ENCODE measurements at regions not wholly inside any gene's neighbourhood (a gene's known extent, or its start where the extent isn't known, plus 50 kb on each side); places are given as distances from the start of the nearest gene placed in this dataset.

DNA sequence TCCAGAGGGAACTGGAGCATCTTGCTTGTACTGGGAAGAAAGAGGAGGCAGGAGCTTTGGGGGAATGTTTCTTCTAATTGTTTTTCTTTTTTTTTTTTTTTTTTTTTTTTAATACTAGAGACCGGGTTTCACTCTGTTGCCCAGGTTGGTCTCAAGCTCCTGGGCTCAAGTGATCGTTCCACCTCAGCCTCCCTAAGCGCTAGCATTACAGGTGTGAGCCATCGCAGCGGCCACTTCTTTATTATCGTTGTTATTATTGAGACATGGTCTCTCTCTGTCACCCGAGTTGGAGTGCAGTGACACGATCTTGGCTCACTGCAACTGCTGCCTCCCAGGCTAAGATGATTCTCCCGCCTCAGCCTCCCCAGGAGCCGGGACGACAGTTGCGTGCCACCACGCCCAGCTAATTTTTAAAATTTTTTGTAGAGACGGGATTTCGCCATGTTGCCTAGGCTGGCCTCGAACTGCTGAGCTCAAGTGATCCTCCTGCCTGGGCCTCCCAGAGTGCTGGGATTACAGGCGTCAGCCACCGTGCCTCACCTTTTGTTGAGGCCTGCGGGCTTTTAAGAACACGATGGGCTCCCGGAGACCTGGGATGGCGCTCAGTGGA is 137.3 kb upstream of the GSE1 start:
- H3K27ac ChIP-seq (ENCODE audit: low read length): no peak overlapping the region
- no CpG with 5 or more reads among the region's 22 CpGs for WGBS (ENCODE audit: insufficient coverage, insufficient read length)
- DNase-seq (ENCODE audit: low read depth, low spot score): no peak
- H3K9me3 ChIP-seq (ENCODE audit: control insufficient read depth, insufficient read depth, low read length): no peaks in the 10 kb centered on the region
- no peaks in the 10 kb centered on the region for H3K36me3 ChIP-seq (ENCODE audit: control insufficient read depth, insufficient read depth, low read length)
- no peaks in the 10 kb centered on the region for H3K27me3 ChIP-seq (ENCODE audit: control insufficient read depth, insufficient read depth, low read length)
- H3K4me1 ChIP-seq (ENCODE audit: control insufficient read depth, insufficient read depth, low read length): peaks cover 6% of the 10 kb centered on the region; the same call in 1 of the 2 replicates
- H3K4me3 ChIP-seq (ENCODE audit: low read length): no peak overlapping the region

GRCh38 chr16:85476389-85476788 is 136.7 kb upstream of the GSE1 start:
- no peaks in the 10 kb centered on the region for H3K27me3 ChIP-seq (ENCODE audit: control insufficient read depth, insufficient read depth, low read length)
- no peaks in the 10 kb centered on the region for H3K9me3 ChIP-seq (ENCODE audit: control insufficient read depth, insufficient read depth, low read length)
- no peak for DNase-seq (ENCODE audit: low read depth, low spot score)
- no peak overlapping the region for H3K4me3 ChIP-seq (ENCODE audit: low read length)
- H3K4me1 ChIP-seq (ENCODE audit: control insufficient read depth, insufficient read depth, low read length): peaks cover 6% of the 10 kb centered on the region; the same call in 1 of the 2 replicates
- no peak overlapping the region for H3K27ac ChIP-seq (ENCODE audit: low read length)
- no CpG with 5 or more reads among the region's 11 CpGs for WGBS (ENCODE audit: insufficient coverage, insufficient read length)
- no peaks in the 10 kb centered on the region for H3K36me3 ChIP-seq (ENCODE audit: control insufficient read depth, insufficient read depth, low read length)

DNA sequence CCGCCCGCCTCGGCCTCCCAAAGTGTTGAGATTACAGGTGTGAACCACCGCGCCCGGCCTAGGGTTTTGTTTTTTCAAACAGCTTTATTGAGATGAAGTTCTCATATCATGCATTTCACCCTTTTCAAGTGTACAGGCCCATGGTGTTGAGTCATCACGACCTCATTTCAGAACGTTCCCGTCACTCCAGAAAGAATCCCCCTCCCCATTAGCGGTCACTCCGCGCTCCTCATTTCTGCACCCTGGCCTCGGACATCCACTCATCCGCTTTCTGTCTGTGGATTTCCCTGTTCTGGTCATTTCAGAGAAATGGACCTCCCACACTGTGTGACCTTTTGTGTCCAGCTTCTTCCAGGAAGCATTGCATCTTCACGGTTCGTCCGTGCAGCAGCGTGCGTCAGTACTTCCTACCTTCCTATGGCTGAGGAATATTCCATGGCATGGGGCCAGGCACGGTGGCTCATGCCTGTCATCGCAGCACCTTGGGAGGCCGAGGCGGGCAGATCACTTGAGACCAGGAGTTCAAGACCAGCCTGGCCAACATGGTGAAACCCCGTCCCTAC is 135.2 kb upstream of the GSE1 start:
- H3K9me3 ChIP-seq (ENCODE audit: control insufficient read depth, insufficient read depth, low read length): no peaks in the 10 kb centered on the region
- no peak overlapping the region for H3K4me3 ChIP-seq (ENCODE audit: low read length)
- no peaks in the 10 kb centered on the region for H3K36me3 ChIP-seq (ENCODE audit: control insufficient read depth, insufficient read depth, low read length)
- no peak overlapping the region for H3K27ac ChIP-seq (ENCODE audit: low read length)
- H3K27me3 ChIP-seq (ENCODE audit: control insufficient read depth, insufficient read depth, low read length): no peaks in the 10 kb centered on the region
- no CpG with 5 or more reads among the region's 24 CpGs for WGBS (ENCODE audit: insufficient coverage, insufficient read length)
- peaks cover 5% of the 10 kb centered on the region; the same call in 1 of the 2 replicates for H3K4me1 ChIP-seq (ENCODE audit: control insufficient read depth, insufficient read depth, low read length)
- DNase-seq (ENCODE audit: low read depth, low spot score): no peak

DNA sequence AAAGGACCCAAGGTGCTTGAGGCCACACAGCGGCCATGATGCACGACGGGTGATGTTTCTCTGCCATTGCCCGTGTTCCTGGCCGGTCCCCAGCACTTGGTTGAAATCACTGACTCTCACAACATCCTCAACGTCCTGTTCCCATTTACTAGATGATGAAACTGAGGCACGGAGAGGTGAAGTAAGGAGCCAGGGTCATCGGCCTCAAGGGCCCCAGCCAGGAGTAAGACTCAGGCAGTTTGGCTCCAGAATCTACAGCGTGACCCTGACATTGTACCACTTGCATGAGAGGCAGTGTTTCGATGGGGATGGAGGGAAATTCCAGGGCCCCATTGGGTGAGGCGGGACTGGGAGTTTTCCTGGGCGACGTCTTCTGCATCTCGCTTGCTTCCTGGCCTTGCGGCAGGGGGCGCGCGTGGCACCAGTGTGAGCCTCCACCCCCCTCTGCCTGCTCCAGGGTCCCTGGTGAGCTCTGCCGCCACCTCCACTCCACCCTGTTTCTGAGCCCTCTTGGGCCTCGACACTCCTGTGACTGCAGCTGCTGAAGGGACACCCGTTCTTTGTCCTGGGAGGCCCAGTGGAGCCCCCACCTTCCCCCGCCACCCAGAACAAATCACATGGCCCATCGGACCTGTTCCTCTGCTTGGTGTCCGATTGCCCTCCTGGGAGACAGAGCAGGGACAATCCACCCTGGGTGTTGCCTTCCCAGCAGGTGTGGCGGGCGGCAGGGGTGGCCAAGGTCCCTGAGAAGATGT is 133.0 kb upstream of the GSE1 start:
- DNase-seq (ENCODE audit: low read depth, low spot score): no peak
- H3K9me3 ChIP-seq (ENCODE audit: control insufficient read depth, insufficient read depth, low read length): no peaks in the 10 kb centered on the region
- no peak overlapping the region for H3K4me3 ChIP-seq (ENCODE audit: low read length)
- WGBS (ENCODE audit: insufficient coverage, insufficient read length): no CpG with 5 or more reads among the region's 26 CpGs
- H3K27me3 ChIP-seq (ENCODE audit: control insufficient read depth, insufficient read depth, low read length): no peaks in the 10 kb centered on the region
- no peak overlapping the region for H3K27ac ChIP-seq (ENCODE audit: low read length)
- no peaks in the 10 kb centered on the region; the same call in 1 of the 2 replicates for H3K36me3 ChIP-seq (ENCODE audit: control insufficient read depth, insufficient read depth, low read length)
- no peaks in the 10 kb centered on the region for H3K4me1 ChIP-seq (ENCODE audit: control insufficient read depth, insufficient read depth, low read length)

- no peak for DNase-seq (ENCODE audit: low read depth, low spot score)
- WGBS (ENCODE audit: insufficient coverage, insufficient read length): no CpG with 5 or more reads among the region's 18 CpGs
- Histone ChIP-seq H3K9me3 (ENCODE audit: control insufficient read depth, insufficient read depth, low read length) (no peaks in the 10 kb centered on the region), H3K4me1 (ENCODE audit: control insufficient read depth, insufficient read depth, low read length) (no peaks in the 10 kb centered on the region), H3K27ac (ENCODE audit: low read length) (no peak overlapping the region), H3K4me3 (ENCODE audit: low read length) (no peak overlapping the region), H3K36me3 (ENCODE audit: control insufficient read depth, insufficient read depth, low read length) (no peaks in the 10 kb centered on the region; the same call in 1 of the 2 replicates), H3K27me3 (ENCODE audit: control insufficient read depth, insufficient read depth, low read length) (no peaks in the 10 kb centered on the region)
Measured at GRCh38 chr16:85480727-85481101, 132.4 kb upstream of the GSE1 start.

- no peak overlapping the region for H3K4me3 ChIP-seq (ENCODE audit: low read length)
Measured at GRCh38 chr16:85481206-85481605, 131.9 kb upstream of the GSE1 start.

GRCh38 chr16:85481738-85482137 is 131.4 kb upstream of the GSE1 start:
- H3K4me1 ChIP-seq (ENCODE audit: control insufficient read depth, insufficient read depth, low read length): no peaks in the 10 kb centered on the region
- H3K36me3 ChIP-seq (ENCODE audit: control insufficient read depth, insufficient read depth, low read length): no peaks in the 10 kb centered on the region; the same call in 1 of the 2 replicates
- no peak for DNase-seq (ENCODE audit: low read depth, low spot score)
- H3K4me3 ChIP-seq (ENCODE audit: low read length): no peak overlapping the region
- no CpG with 5 or more reads among the region's 19 CpGs for WGBS (ENCODE audit: insufficient coverage, insufficient read length)
- H3K27ac ChIP-seq (ENCODE audit: low read length): no peak overlapping the region
- no peaks in the 10 kb centered on the region for H3K9me3 ChIP-seq (ENCODE audit: control insufficient read depth, insufficient read depth, low read length)
- H3K27me3 ChIP-seq (ENCODE audit: control insufficient read depth, insufficient read depth, low read length): no peaks in the 10 kb centered on the region

More at GRCh38 chr16:85481206-85481605, 131.9 kb upstream of the GSE1 start:
- no CpG with 5 or more reads among the region's 1 CpG for WGBS (ENCODE audit: insufficient coverage, insufficient read length)
- no peaks in the 10 kb centered on the region; the same call in 1 of the 2 replicates for H3K36me3 ChIP-seq (ENCODE audit: control insufficient read depth, insufficient read depth, low read length)
- H3K9me3 ChIP-seq (ENCODE audit: control insufficient read depth, insufficient read depth, low read length): no peaks in the 10 kb centered on the region
- H3K4me1 ChIP-seq (ENCODE audit: control insufficient read depth, insufficient read depth, low read length): no peaks in the 10 kb centered on the region
- no peak for DNase-seq (ENCODE audit: low read depth, low spot score)
- no peaks in the 10 kb centered on the region for H3K27me3 ChIP-seq (ENCODE audit: control insufficient read depth, insufficient read depth, low read length)
- no peak overlapping the region for H3K27ac ChIP-seq (ENCODE audit: low read length)

- H3K27me3 ChIP-seq (ENCODE audit: control insufficient read depth, insufficient read depth, low read length): no peaks in the 10 kb centered on the region
- WGBS (ENCODE audit: insufficient coverage, insufficient read length): no CpG with 5 or more reads among the region's 19 CpGs
- H3K4me1 ChIP-seq (ENCODE audit: control insufficient read depth, insufficient read depth, low read length): no peaks in the 10 kb centered on the region
- no peak overlapping the region for H3K27ac ChIP-seq (ENCODE audit: low read length)
- no peak for DNase-seq (ENCODE audit: low read depth, low spot score)
- H3K4me3 ChIP-seq (ENCODE audit: low read length): no peak overlapping the region
- H3K36me3 ChIP-seq (ENCODE audit: control insufficient read depth, insufficient read depth, low read length): no peaks in the 10 kb centered on the region; the same call in 1 of the 2 replicates
- no peaks in the 10 kb centered on the region for H3K9me3 ChIP-seq (ENCODE audit: control insufficient read depth, insufficient read depth, low read length)
Measured at GRCh38 chr16:85483424-85483823, 129.7 kb upstream of the GSE1 start.

DNA sequence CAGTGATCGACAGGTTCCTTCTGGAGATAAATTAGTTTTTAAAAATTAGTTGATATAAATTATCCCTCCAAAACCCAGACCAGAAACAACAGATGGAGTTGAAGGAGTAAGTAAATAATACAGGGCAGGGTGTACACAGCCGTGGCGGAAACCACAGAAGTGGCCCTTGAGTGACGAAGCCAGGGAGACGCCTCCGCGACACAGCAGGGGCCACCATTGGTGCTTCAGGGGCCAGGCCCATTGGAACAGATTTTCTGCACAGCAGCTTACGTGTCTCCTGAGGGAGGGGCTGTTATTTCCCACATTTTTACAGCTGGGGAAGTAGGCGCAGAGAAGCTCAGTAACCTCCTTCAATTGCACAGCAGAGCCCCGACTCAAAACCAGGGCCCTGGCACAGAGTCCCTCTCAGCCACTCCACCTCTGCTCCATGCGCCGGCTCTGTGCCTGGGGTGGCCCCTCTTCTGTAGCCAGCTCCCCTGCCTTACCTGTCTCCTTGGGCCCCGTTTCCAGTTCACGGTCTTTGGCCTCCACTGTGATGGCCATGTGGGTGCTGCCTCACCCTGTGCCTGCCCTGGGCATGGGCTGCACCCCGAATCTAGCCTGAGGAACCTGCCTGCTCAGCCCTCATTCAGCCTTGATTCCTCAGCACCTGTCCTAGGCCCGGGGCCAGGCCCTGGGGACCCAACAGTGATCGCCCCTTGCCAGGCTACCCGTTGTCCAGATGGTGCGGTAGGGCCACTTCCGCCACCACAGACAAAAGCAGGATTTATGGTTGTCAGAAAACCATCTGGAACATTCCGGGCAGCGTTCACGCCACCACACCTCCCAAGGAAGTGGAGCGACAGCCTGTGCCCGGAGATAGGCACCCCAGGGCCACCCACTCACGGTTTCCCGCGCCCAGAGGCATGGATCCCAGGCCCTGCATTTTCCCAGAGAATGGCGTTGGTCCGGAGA is 128.5 kb upstream of the GSE1 start:
- H3K4me3 ChIP-seq (ENCODE audit: low read length): no peak overlapping the region
- no peak for DNase-seq (ENCODE audit: low read depth, low spot score)
- H3K9me3 ChIP-seq (ENCODE audit: control insufficient read depth, insufficient read depth, low read length): no peaks in the 10 kb centered on the region
- no peaks in the 10 kb centered on the region for H3K4me1 ChIP-seq (ENCODE audit: control insufficient read depth, insufficient read depth, low read length)
- no CpG with 5 or more reads among the region's 30 CpGs for WGBS (ENCODE audit: insufficient coverage, insufficient read length)
- no peaks in the 10 kb centered on the region for H3K27me3 ChIP-seq (ENCODE audit: control insufficient read depth, insufficient read depth, low read length)
- no peaks in the 10 kb centered on the region; the same call in 1 of the 2 replicates for H3K36me3 ChIP-seq (ENCODE audit: control insufficient read depth, insufficient read depth, low read length)
- H3K27ac ChIP-seq (ENCODE audit: low read length): no peak overlapping the region

DNA sequence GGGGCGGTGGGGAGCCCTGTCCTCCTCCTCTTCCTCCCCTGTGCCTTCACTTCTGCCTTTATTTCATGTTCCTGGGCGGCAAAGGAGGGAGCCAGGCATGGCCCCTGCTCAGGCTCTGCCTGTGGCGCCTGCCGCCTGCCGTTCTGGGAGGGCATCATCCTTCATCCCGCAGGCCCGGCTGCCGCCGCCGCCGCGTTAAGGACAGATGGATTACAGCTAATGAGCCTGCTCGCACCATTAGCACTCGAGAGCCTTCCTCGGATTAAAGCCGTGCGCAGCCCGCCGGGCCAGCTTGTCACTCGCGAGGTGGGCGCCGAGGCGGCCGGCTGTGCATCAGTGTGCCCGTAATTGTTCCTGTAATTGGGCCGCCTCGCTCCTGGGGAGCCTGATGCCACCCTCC is 127.7 kb upstream of the GSE1 start:
- Histone ChIP-seq H3K4me3 (ENCODE audit: low read length) (no peak overlapping the region), H3K27me3 (ENCODE audit: control insufficient read depth, insufficient read depth, low read length) (no peaks in the 10 kb centered on the region), H3K4me1 (ENCODE audit: control insufficient read depth, insufficient read depth, low read length) (no peaks in the 10 kb centered on the region), H3K36me3 (ENCODE audit: control insufficient read depth, insufficient read depth, low read length) (no peaks in the 10 kb centered on the region; the same call in 1 of the 2 replicates), H3K9me3 (ENCODE audit: control insufficient read depth, insufficient read depth, low read length) (no peaks in the 10 kb centered on the region), H3K27ac (ENCODE audit: low read length) (no peak overlapping the region)
- no peak for DNase-seq (ENCODE audit: low read depth, low spot score)
- no CpG with 5 or more reads among the region's 28 CpGs for WGBS (ENCODE audit: insufficient coverage, insufficient read length)

Measured in iPS DF 6.9 (cell line).